ENCODE measurements at regions not wholly inside any gene's neighbourhood (a gene's known extent, or its start where the extent isn't known, plus 50 kb on each side); places are given as distances from the start of the nearest gene placed in this dataset.

- intact Hi-C loops (cut with DNase I) = no loop called here
- no peak for ATAC-seq
- Histone ChIP-seq H3K27ac (no peak overlapping the region), H3K4me3 (no peak overlapping the region), H3K36me3 (no peaks in the 10 kb centered on the region), H3K27me3 (no peaks in the 10 kb centered on the region), H3K9me3 (no peaks in the 10 kb centered on the region), H3K4me1 (no peaks in the 10 kb centered on the region)
- 68 to 82% (median 73%) methylated on average over 1 of the region's 1 CpG for WGBS, 4 donors
- no peak for DNase-seq
- TF ChIP-seq POLR2A (IDR thresholded peaks at IDR 0.05) (no peak), CTCF (IDR thresholded peaks at IDR 0.05) (no peak)
Measured at GRCh38 chr5:45195026-45195425, 386.3 kb downstream of the MRPS30 start.

Measured in heart left ventricle (tissue), 16 donors.